NT2/D1 (cell line): ENCODE measurements at regions not wholly inside any gene's neighbourhood (a gene's known extent, or its start where the extent isn't known, plus 50 kb on each side); places are given as distances from the start of the nearest gene placed in this dataset.
"Not testable (repeated sequence)": the region's sequence is repeated elsewhere in the genome, so short reads cannot be mapped to it uniquely, and the experiment has no call there.

Experiments
- DNase-seq: peaks from one replicate; pipeline ENCODE4 v3.0.0-alpha.2; 2011; ENCODE audit warnings: low read depth, low spot score
- H3K27me3 ChIP-seq: 2 replicates; pipeline ENCODE4 v1.6.0; 2011; ENCODE audit warnings: mild to moderate bottlenecking; ENCODE audit not compliant: insufficient read length, insufficient read depth
- H3K36me3 ChIP-seq: 2 replicates; pipeline ENCODE4 v1.6.1; 2011; ENCODE audit warnings: mild to moderate bottlenecking, low read length, mixed read lengths; ENCODE audit not compliant: insufficient read depth, insufficient read length
- H3K4me1 ChIP-seq: 2 replicates; pipeline ENCODE4 v1.5.1; 2011; ENCODE audit not compliant: insufficient read depth, insufficient read length
- H3K4me3 ChIP-seq: 2 replicates; pipeline ENCODE4 v1.5.1; 2011; ENCODE audit warnings: low read depth; ENCODE audit not compliant: insufficient read length
- H3K9ac ChIP-seq: 2 replicates; pipeline ENCODE4 v1.6.0; 2011; ENCODE audit warnings: low read depth; ENCODE audit not compliant: insufficient read length
- H3K9me3 ChIP-seq: 2 replicates; pipeline ENCODE4 v1.5.1; 2011; ENCODE audit warnings: mild to moderate bottlenecking, low read length; ENCODE audit not compliant: insufficient read depth
- SUZ12 ChIP-seq: IDR thresholded peaks from 2 replicates; pipeline ENCODE4 v1.6.1; 2011; ENCODE audit not compliant: insufficient read length, insufficient read depth; ENCODE audit errors: extremely low read depth
- YY1 ChIP-seq: IDR thresholded peaks from 2 replicates; pipeline ENCODE4 v1.6.1; 2011; ENCODE audit not compliant: insufficient read length, insufficient read depth
- ZNF274 ChIP-seq: IDR thresholded peaks from 2 replicates; pipeline ENCODE4 v1.6.1; 2011; ENCODE audit warnings: mild to moderate bottlenecking, low read depth, low read length

DNA sequence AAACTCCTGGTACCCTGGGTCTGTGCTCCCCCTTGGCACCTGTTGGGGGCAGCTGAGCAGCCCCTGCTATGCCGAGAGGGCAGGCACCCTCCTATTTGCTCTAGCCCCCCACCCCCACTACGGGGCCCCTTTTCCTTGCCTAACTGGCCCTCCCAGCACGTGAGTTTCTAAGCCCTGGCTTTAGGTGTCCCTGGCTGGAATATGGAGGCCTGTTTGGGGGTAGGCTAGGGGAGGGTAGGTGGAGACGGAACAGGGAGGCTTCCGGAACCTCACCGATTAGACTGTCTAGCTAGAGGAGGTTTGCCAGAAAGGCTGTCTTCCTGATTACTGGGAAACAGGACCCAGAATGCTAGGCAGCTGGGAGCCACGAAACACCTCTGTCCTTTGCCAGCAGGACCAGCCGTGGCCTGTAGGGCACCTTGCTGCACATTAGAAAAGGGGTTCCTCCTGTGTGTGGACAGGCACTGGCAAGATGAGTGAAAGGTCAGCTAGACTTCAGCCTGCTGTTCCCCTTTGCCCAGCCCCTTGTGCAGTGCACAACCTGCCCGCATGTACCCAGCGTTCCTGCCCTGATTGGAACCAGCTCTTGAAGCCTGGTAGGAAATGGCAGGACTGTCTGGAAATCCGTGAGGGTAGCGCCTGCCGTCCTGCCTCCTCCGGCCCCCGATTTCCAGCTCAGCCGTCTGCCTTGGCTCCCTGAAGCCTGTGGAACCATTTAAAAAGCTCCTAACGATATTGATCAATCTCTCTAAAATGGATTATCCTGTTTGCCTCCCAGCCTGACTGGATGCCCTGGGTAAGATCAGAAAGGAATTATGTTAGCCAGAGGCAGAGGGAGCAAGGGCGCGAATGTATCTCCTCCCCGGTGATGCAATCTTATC lies 83.4 kb upstream of the GSE1 start:
- Histone ChIP-seq H3K36me3 (no peaks in the 10 kb centered on the region), H3K4me3 (no peak overlapping the region), H3K9ac (no peak overlapping the region), H3K4me1 (peaks cover 35% of the 10 kb centered on the region), H3K27me3 (peaks cover 2% of the 10 kb centered on the region), H3K9me3 (no peaks in the 10 kb centered on the region)
- TF ChIP-seq YY1 (no peak), SUZ12 (no peak), ZNF274 (no peak)
- no peak for DNase-seq

DNA sequence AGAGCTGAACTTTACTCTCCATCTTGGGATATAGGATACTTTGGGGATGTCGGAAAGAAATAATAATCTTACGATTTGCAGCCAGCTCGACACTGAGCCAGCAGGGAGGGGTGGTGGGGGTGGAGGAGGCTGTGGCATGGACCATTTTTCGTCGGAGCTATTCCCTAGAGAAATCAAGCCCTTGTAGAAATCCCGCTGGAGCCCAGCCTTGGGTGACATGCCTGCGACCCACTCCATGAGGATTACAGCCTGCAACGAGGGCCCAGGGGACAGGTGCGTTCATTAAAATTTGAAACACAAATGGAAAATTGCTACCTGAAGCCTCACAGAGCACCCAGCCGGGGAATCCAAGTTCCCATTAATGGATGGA lies 82.8 kb upstream of the GSE1 start:
- H3K4me3 ChIP-seq, result no peak overlapping the region
- TF ChIP-seq YY1 (no peak), SUZ12 (no peak)
- H3K36me3 ChIP-seq, result no peaks in the 10 kb centered on the region
- no peaks in the 10 kb centered on the region for H3K9me3 ChIP-seq
- H3K27me3 ChIP-seq, result peaks cover 4% of the 10 kb centered on the region
- no peak overlapping the region for H3K9ac ChIP-seq
- DNase-seq, result no peak
- peaks cover 35% of the 10 kb centered on the region for H3K4me1 ChIP-seq

GRCh38 chr16:85531516-85531915 lies 81.6 kb upstream of the GSE1 start:
- Histone ChIP-seq H3K27me3 (peaks cover 4% of the 10 kb centered on the region), H3K36me3 (no peaks in the 10 kb centered on the region), H3K9ac (no peak overlapping the region), H3K9me3 (no peaks in the 10 kb centered on the region), H3K4me3 (no peak overlapping the region), H3K4me1 (peaks cover 26% of the 10 kb centered on the region)
- TF ChIP-seq YY1 (no peak), SUZ12 (no peak), ZNF274 (no peak)
- DNase-seq, result no peak

- TF ChIP-seq SUZ12 (no peak), ZNF274 (no peak), YY1 (no peak)
- Histone ChIP-seq H3K36me3 (no peaks in the 10 kb centered on the region), H3K27me3 (peaks cover 4% of the 10 kb centered on the region), H3K9me3 (no peaks in the 10 kb centered on the region), H3K4me3 (no peak overlapping the region), H3K9ac (no peak overlapping the region), H3K4me1 (peaks cover 30% of the 10 kb centered on the region)
- no peak for DNase-seq
Observed at GRCh38 chr16:85532147-85532546, 81.0 kb upstream of the GSE1 start.

DNA sequence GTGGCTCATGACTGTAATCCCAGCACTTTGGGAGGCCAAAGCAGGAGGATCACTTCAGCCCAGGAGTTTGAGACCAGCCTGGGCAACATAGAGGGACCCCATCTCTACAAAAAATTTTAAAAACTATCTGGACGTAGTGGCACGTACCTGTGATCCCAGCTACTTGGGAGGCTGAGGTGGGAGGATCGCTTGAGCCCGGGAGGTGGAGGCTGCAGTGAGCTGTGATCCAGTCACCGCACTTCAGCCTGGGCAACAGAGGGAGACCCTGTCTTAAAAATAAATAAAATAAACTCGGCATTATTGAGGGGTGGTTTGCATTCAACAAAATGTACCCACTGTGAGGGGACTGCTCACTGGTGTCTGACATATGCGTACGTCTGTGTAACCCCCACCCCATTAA lies 79.5 kb upstream of the GSE1 start:
- H3K36me3 ChIP-seq, H3K9ac ChIP-seq, DNase-seq, H3K27me3 ChIP-seq, H3K9me3 ChIP-seq, H3K4me3 ChIP-seq: not testable (repeated sequence)
- H3K4me1 ChIP-seq, result peaks cover 22% of the 10 kb centered on the region

GRCh38 chr16:85534536-85535351 lies 78.4 kb upstream of the GSE1 start:
- DNase-seq, result no peak
- Histone ChIP-seq H3K4me1 (peaks cover 20% of the 10 kb centered on the region), H3K4me3 (no peak overlapping the region), H3K9ac (peak overlapping the region; percentile 17), H3K36me3 (no peaks in the 10 kb centered on the region), H3K27me3 (peaks cover 4% of the 10 kb centered on the region), H3K9me3 (peaks cover 9% of the 10 kb centered on the region)
- TF ChIP-seq YY1 (no peak), SUZ12 (no peak), ZNF274 (no peak)

DNA sequence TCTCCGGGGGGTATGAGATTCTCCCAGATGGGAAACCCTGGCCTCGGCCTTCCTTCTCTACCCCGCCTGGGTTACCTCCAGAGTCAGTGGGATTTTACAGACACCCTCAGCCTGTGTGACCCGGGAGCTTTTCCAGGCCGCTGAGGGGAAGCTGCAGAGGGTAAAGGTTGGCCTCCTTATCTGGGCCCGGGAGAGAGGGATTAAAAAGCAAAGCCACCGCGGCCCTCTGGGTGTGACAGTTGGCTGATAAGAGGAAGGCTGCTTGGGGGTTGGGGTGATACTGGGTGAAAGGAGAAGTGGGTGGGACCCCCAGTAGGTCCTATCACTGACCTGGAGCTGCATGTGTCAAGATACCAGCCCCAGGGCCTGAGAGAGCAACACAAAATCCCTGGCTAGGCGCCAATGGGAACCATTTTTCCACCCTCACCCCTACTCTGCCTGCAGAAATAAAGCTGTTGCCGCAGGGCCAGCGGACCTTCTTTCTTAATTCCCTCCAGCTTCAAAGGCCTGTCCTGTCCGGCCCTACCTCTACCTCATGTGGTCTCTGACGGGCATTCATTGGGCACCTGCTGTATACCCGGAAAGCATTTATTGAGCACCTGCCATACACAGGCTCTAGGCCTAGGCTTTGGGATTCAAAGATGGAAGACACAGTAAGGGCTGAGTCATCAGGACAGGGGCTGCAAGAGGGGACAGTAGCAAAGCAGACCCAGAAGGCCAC lies 77.6 kb upstream of the GSE1 start:
- peaks cover 17% of the 10 kb centered on the region for H3K9me3 ChIP-seq
- H3K36me3 ChIP-seq, result no peaks in the 10 kb centered on the region
- TF ChIP-seq YY1, result no peak
- TF ChIP-seq SUZ12, result no peak
- no peak for TF ChIP-seq ZNF274
- peaks cover 18% of the 10 kb centered on the region for H3K4me1 ChIP-seq
- H3K4me3 ChIP-seq, result no peak overlapping the region
- H3K27me3 ChIP-seq, result peaks cover 4% of the 10 kb centered on the region
- no peak for DNase-seq
- H3K9ac ChIP-seq, result peak overlapping the region; percentile 17
